Fibroblast of lung (primary cell): ENCODE measurements at regions not wholly inside any gene's neighbourhood (a gene's known extent, or its start where the extent isn't known, plus 50 kb on each side); places are given as distances from the start of the nearest gene placed in this dataset.
"Not testable (repeated sequence)": the region's sequence is repeated elsewhere in the genome, so short reads cannot be mapped to it uniquely, and the experiment has no call there.

ENCODE experiments used
- DNase-seq, 2 donors: peaks; one replicate each; pipeline versions ENCODE4 v3.0.0 to v3.0.0-alpha.2; 2010; ENCODE audit warnings: low read depth in 2 of 2
- H2AFZ ChIP-seq: 2 replicates; pipeline ENCODE4 v1.5.1; 2012; ENCODE audit warnings: low read length, control low read depth, inconsistent platforms
- H3K27ac ChIP-seq: 2 replicates; pipeline ENCODE4 v1.5.1; 2011; ENCODE audit warnings: low read length, control low read depth; ENCODE audit not compliant: insufficient read depth
- H3K27me3 ChIP-seq: 2 replicates; pipeline ENCODE4 v1.5.1; 2011; ENCODE audit warnings: mild to moderate bottlenecking, low read length; ENCODE audit not compliant: control insufficient read depth, insufficient read depth
- H3K36me3 ChIP-seq: 2 replicates; pipeline ENCODE4 v1.5.1; 2011; ENCODE audit warnings: low read length; ENCODE audit not compliant: control insufficient read depth, insufficient read depth
- H3K4me1 ChIP-seq: 2 replicates; pipeline ENCODE4 v1.5.1; 2011; ENCODE audit warnings: low read length; ENCODE audit not compliant: control insufficient read depth, insufficient read depth; ENCODE audit errors: extremely low read depth
- H3K4me2 ChIP-seq: 2 replicates; pipeline ENCODE4 v1.5.1; 2011; ENCODE audit warnings: low read length, control low read depth; ENCODE audit not compliant: insufficient read depth; ENCODE audit errors: extremely low read depth
- H3K4me3 ChIP-seq, 4 experiments: fragments of 200-600 bp in 1 of 4; sonication (generic) in 1 of 4; replicated peaks in 1 of 4; 2 replicates each; pipeline ENCODE4 v1.5.1; 2011 to 2016; ENCODE audit warnings: low read length in 4 of 4, low read depth in 3 of 4, mild to moderate bottlenecking in 3 of 4, control low read depth in 2 of 4, inconsistent platforms in 1 of 4, mixed read lengths in 1 of 4; ENCODE audit not compliant: insufficient read depth in 1 of 4; ENCODE audit errors: control extremely low read depth in 1 of 4
- H3K79me2 ChIP-seq: 2 replicates; pipeline ENCODE4 v1.5.1; 2012; ENCODE audit warnings: mild to moderate bottlenecking, low read length, inconsistent platforms; ENCODE audit not compliant: control insufficient read depth, insufficient read depth
- H3K9ac ChIP-seq: 2 replicates; pipeline ENCODE4 v1.5.1; 2011; ENCODE audit warnings: mild to moderate bottlenecking, low read length, control low read depth; ENCODE audit not compliant: insufficient read depth
- H3K9me3 ChIP-seq: 2 replicates; pipeline ENCODE4 v1.5.1; 2012; ENCODE audit warnings: low read depth, low read length; ENCODE audit not compliant: control insufficient read depth, insufficient read depth
- H4K20me1 ChIP-seq: 2 replicates; pipeline ENCODE4 v1.5.1; 2011; ENCODE audit warnings: low read length; ENCODE audit not compliant: control insufficient read depth, insufficient read depth; ENCODE audit errors: extremely low read depth

DNA sequence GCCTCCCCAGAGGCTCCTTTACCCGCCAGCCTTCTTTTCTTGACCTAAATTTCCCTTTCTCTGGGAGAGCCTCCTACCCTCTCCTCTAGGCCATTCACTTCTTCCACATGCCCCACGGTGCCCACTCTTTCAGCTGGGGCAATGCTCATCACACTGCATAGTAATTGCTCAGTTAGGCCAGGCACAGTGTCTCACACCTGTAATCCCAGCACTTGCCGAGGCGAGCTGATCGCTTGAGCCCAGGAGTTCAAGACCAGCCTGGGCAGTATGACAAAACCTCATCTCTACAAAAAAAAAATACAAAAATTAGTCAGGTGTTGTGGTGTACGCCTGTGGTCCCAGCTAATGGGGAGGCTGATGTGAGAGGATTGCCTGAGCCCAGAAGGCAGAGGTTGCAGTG, 1956.7 kb downstream of the FOXD4L5 start:
- DNase-seq, H3K79me2 ChIP-seq, H3K4me3 ChIP-seq, H3K36me3 ChIP-seq, H2AFZ ChIP-seq, H3K9ac ChIP-seq, H3K4me1 ChIP-seq, H3K27ac ChIP-seq, H4K20me1 ChIP-seq, H3K27me3 ChIP-seq, H3K9me3 ChIP-seq, H3K4me2 ChIP-seq: not testable (repeated sequence)

DNA sequence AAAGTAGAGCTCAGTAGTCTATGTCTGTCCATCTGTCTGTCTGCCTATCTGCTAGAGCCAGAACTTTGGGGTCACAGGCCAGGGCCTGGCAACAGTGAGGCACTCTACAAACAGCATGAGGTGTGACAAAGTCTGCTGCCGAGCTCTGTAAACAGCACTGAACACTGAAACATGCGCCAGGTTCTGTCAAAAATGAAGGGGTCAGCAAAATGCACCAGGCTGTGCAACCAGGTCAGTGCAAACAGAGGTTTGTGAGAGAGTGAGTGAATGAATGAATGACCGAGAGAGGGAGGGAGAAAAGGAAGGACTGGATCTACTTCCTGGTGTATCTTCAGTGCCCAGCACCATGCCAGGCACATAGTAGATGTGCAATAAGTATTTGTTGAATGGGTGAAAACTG, 1957.8 kb downstream of the FOXD4L5 start:
- H3K27ac ChIP-seq, H3K9ac ChIP-seq, H4K20me1 ChIP-seq, DNase-seq, H3K4me3 ChIP-seq, H3K4me2 ChIP-seq, H3K27me3 ChIP-seq, H3K4me1 ChIP-seq, H3K36me3 ChIP-seq, H2AFZ ChIP-seq, H3K79me2 ChIP-seq, H3K9me3 ChIP-seq: not testable (repeated sequence)

DNA sequence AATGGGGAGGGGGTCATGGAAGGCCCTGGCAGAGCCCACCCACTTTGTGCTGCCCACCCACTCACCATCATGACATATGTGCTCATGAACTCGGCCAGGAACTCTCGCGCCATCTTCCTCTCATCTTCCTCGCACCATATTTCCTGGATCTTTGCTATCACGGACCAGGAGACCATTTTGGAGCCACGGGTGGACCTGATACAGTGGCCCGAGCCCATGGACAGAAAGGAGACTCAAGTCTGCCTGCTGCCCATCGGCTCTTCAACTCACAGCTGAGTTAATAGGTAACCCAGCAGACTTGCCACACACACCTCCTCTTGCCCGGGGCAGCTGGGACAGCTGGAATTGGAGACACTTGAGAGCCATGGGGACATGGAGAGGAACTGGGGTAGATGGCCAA, 1958.3 kb downstream of the FOXD4L5 start:
- not testable (repeated sequence) for H2AFZ ChIP-seq, H3K4me2 ChIP-seq, H3K27me3 ChIP-seq, H3K4me3 ChIP-seq, H3K27ac ChIP-seq, H3K79me2 ChIP-seq, H4K20me1 ChIP-seq, DNase-seq, H3K4me1 ChIP-seq, H3K9ac ChIP-seq, H3K36me3 ChIP-seq, H3K9me3 ChIP-seq

DNA sequence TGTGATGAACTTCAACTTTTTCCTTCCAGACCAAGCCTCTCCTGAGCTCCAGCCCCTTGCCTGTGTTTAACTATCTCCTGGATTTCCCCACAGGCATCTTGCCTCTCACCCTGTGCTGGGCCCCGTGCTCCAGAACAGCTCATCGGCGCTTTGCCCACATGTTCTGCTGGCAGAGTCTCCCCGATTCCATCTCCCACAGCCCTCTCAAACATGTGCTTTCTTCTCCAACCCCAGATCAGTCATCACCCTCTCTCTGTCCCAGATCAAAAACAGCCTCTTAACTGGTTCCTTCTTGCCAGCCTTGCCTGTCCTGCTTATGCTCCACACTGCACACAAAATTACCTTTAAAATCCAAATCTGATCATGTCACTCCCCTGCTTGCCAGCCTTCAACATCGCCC, 1959.3 kb downstream of the FOXD4L5 start:
- not testable (repeated sequence) for H3K27ac ChIP-seq, H4K20me1 ChIP-seq, H3K79me2 ChIP-seq, H2AFZ ChIP-seq, H3K4me1 ChIP-seq, H3K9ac ChIP-seq, H3K4me2 ChIP-seq, H3K4me3 ChIP-seq, H3K9me3 ChIP-seq, H3K27me3 ChIP-seq, H3K36me3 ChIP-seq
- DNase-seq: peak in 1 of 2 donors; percentile 4

DNA sequence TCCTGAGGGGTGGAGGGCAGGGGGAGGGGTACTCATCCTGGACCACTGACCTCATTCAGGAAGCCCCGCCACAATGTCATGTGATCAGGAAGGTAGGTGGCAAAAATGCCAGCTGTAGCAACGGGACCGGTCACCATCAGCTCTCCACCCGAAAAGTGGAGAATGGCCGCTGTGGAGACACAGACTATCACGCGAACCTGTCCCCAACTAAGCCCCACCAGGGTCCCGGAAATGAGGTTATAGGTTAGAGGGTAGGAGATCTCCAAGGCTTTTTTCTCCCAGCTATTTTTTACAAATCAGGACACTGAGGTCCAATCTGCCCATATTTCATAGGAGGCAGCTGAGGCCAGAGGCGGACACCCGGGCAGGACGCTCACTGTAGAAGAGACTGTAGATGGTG, 1966.9 kb downstream of the FOXD4L5 start:
- not testable (repeated sequence) for H4K20me1 ChIP-seq, H3K9ac ChIP-seq, H3K27me3 ChIP-seq, H3K9me3 ChIP-seq, H3K27ac ChIP-seq, H3K36me3 ChIP-seq, H2AFZ ChIP-seq, H3K4me2 ChIP-seq, H3K79me2 ChIP-seq, DNase-seq, H3K4me3 ChIP-seq, H3K4me1 ChIP-seq

DNA sequence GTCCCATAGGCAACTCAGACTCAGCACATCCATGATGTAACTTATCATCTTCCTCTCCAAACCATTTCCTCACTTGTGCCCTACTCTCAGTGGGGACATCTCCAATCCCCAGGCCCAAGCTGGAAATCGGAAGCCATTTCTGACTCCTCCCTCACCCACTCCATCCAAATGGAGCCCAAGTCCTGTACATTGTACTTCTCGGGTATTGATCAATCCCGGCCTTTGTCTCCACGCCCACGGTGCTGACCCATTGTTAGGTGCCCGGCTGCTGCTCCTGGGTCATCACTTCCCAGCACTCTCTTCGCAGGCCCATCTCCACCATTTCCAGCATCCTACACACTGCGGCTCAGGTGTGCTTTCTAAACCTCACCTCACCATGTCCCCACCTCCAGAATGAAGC, 1969.6 kb downstream of the FOXD4L5 start:
- H3K9ac ChIP-seq, H3K27ac ChIP-seq, H2AFZ ChIP-seq, H3K9me3 ChIP-seq, H3K4me1 ChIP-seq, H3K79me2 ChIP-seq, H3K27me3 ChIP-seq, H3K4me2 ChIP-seq, H4K20me1 ChIP-seq, H3K36me3 ChIP-seq, H3K4me3 ChIP-seq, DNase-seq: not testable (repeated sequence)

DNA sequence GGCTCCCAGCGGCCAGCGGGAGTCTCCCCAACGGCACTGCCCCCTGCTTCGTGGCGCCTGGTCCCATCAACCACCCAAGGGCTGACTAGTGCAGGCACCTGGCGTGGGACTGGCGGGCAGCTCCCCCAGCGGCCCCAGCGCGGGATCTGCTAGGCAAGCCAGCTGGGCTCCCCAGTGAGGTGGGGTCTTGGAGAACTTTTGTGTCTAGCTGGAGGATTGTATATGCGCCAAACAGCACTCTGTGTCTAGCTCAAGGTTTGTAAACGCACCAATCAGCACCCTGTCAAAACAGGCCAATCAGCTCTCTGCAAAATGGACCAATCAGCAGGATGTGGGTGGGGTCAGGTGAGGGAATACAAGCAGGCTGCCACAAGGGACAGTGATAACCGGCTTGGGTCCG, 1988.2 kb downstream of the FOXD4L5 start:
- not testable (repeated sequence) for H3K4me1 ChIP-seq, H3K27ac ChIP-seq, H4K20me1 ChIP-seq, H3K9me3 ChIP-seq, H2AFZ ChIP-seq, DNase-seq, H3K4me3 ChIP-seq, H3K36me3 ChIP-seq, H3K4me2 ChIP-seq, H3K79me2 ChIP-seq, H3K9ac ChIP-seq, H3K27me3 ChIP-seq
